ENCODE measurements at regions not wholly inside any gene's neighbourhood (a gene's known extent, or its start where the extent isn't known, plus 50 kb on each side); places are given as distances from the start of the nearest gene placed in this dataset.

DNA sequence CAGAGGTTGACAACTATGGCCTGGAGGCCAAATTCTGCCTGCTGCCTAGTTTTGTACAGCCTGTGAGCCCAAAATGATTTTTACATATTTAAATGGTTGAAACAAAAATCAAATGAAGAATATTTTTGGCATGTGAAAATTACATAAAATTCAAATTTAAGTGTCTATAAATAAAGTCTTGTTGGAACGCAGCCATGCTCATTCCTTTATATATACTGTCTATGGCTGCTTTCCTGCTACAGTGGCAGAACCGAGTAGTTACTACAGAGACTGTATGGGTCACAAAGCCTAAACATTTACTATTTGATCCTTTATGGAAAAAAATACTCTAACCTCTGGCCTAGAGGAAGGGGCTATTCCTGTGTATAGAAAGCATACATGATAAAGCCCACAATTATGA is 290.4 kb downstream of the GLUD2 start:
- TF ChIP-seq, protein P1, sequence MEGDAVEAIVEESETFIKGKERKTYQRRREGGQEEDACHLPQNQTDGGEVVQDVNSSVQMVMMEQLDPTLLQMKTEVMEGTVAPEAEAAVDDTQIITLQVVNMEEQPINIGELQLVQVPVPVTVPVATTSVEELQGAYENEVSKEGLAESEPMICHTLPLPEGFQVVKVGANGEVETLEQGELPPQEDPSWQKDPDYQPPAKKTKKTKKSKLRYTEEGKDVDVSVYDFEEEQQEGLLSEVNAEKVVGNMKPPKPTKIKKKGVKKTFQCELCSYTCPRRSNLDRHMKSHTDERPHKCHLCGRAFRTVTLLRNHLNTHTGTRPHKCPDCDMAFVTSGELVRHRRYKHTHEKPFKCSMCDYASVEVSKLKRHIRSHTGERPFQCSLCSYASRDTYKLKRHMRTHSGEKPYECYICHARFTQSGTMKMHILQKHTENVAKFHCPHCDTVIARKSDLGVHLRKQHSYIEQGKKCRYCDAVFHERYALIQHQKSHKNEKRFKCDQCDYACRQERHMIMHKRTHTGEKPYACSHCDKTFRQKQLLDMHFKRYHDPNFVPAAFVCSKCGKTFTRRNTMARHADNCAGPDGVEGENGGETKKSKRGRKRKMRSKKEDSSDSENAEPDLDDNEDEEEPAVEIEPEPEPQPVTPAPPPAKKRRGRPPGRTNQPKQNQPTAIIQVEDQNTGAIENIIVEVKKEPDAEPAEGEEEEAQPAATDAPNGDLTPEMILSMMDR (IDR thresholded peaks at IDR 0.05; ENCODE audit: low read length): no peak
- TF ChIP-seq EZH2phosphoT487 (IDR thresholded peaks at IDR 0.05; ENCODE audit: low read length): no peak
- no peak for TF ChIP-seq EZH2 (optimal IDR thresholded peaks at IDR 0.05; ENCODE audit: low read depth, low read length)
